Central memory CD8-positive, alpha-beta T cell (primary cell): ENCODE measurements at regions not wholly inside any gene's neighbourhood (a gene's known extent, or its start where the extent isn't known, plus 50 kb on each side); places are given as distances from the start of the nearest gene placed in this dataset.

Source experiments
- ATAC-seq: fragments of 150-1000 bp; cut with Tn5 transposase; replicated peaks from 2 replicates; pipeline ENCODE4 v1.10.0; 2022; ENCODE audit warnings: mild to moderate bottlenecking, moderate FRiP score, moderate number of reproducible peaks; ENCODE audit not compliant: poor library complexity, severe bottlenecking; ENCODE audit errors: extremely low read depth
- DNase-seq, 2 donors: peaks; one replicate each; pipeline ENCODE4 v3.0.0; 2021; ENCODE audit warnings: low spot score in 2 of 2
- H3K27ac Mint-ChIP-seq: one replicate; pipeline ENCODE4 v1.8.0; 2022; ENCODE audit warnings: low read depth, mild to moderate bottlenecking, moderate library complexity, mixed read lengths
- H3K27me3 Mint-ChIP-seq: one replicate; pipeline ENCODE4 v1.8.0; 2022; ENCODE audit warnings: mixed read lengths
- H3K36me3 Mint-ChIP-seq: one replicate; pipeline ENCODE4 v1.8.0; 2022; ENCODE audit warnings: mild to moderate bottlenecking, moderate library complexity, mixed read lengths; ENCODE audit not compliant: insufficient read depth
- H3K4me1 Mint-ChIP-seq: one replicate; pipeline ENCODE4 v1.8.0; 2022; ENCODE audit warnings: mixed read lengths
- H3K4me3 Mint-ChIP-seq: one replicate; pipeline ENCODE4 v1.8.0; 2022; ENCODE audit warnings: mild to moderate bottlenecking, moderate library complexity, mixed read lengths
- H3K9me3 Mint-ChIP-seq: one replicate; pipeline ENCODE4 v1.8.0; 2022; ENCODE audit warnings: mixed read lengths

DNA sequence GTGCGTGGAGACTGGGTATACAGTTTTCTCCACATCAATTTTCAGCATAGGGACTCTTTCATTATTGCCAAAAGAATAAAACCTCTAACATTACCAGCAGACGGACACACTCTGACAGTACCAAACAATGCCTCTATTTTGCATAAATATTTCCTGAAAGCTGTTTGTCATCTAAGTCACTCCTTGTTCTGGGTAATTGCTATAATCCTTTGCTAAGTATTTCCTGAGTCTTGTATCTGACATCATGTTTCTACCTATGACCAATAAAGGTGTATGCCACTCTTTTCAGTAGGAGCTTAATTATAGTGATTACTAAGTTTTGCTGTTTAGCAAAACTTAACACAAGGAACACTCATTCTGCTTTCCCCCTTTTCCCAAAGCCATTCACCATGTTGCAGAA, 886.5 kb downstream of the SLITRK6 start:
- no peaks in the 10 kb centered on the region for H3K9me3 Mint-ChIP-seq
- H3K27ac Mint-ChIP-seq, result no peak overlapping the region
- H3K4me3 Mint-ChIP-seq, result no peak overlapping the region
- ATAC-seq (no peak), DNase-seq (no peak)
- no peaks in the 10 kb centered on the region for H3K4me1 Mint-ChIP-seq
- H3K27me3 Mint-ChIP-seq, result no peaks in the 10 kb centered on the region
- no peaks in the 10 kb centered on the region for H3K36me3 Mint-ChIP-seq

DNA sequence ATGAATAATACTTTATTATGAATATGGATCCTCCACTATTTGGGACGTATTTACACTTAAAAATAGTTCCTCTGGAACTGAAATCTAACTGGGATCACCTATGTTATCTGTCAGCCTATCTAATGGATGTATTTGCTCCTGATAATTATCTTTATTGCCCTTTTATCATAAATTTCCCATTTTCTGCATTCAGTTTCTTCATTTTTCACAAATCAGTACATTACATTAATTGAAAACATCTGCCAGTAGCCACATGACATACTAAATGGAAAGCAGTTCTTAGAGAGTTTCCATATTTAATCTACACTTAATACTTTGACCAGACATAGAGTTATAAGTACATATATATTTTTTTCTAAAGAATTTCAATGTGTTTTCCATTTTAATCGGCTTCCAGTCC, 888.8 kb downstream of the SLITRK6 start:
- Mint-ChIP-seq H3K4me1 (no peaks in the 10 kb centered on the region), H3K27me3 (no peaks in the 10 kb centered on the region), H3K36me3 (no peaks in the 10 kb centered on the region), H3K9me3 (no peaks in the 10 kb centered on the region), H3K4me3 (no peak overlapping the region), H3K27ac (no peak overlapping the region)
- no peak for ATAC-seq
- DNase-seq, result no peak

DNA sequence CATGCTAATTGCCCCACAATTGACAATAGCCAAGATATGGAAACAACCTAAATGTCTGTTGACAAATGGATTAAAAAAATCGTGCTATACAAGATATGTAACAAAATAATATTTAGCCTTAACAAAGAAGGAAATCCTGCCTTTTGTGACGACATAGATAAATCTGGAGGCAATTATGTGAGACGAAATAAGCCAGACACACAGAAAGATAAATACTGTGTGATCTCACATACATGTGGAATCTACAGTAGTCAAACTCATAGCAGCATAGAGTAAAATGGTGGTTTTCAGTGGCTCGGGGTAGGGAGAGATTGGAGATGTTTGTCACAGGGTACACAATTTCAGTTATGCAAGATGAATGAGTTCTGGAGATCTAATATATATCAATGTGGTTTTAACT, 895.8 kb downstream of the SLITRK6 start:
- ATAC-seq, result no peak

DNA sequence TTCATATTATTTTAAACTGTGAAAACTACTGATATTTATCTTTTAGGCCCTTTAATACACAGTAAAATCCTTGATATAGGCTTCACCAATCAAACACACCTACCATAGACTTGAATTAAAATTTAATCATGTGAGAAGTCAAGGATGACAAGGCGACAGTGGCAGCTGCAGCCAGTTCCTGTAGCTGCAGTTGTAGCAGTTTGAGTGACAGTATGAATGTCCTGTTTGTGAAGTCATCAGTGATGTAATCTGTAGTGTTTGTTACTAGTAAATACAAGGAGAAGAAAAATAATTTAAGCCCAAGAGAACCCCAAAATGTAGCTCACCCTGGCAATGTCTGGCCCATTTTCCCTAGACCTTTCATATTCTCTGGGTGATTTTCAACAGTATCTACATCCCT, 897.0 kb downstream of the SLITRK6 start:
- Mint-ChIP-seq H3K36me3 (peaks cover 1% of the 10 kb centered on the region), H3K9me3 (no peaks in the 10 kb centered on the region), H3K4me3 (no peak overlapping the region), H3K27ac (no peak overlapping the region), H3K4me1 (no peaks in the 10 kb centered on the region), H3K27me3 (no peaks in the 10 kb centered on the region)
- no peak for DNase-seq
- ATAC-seq, result no peak

More for the DNA sequence above, 895.8 kb downstream of the SLITRK6 start:
- no peaks in the 10 kb centered on the region for H3K4me1 Mint-ChIP-seq
- no peaks in the 10 kb centered on the region for H3K27me3 Mint-ChIP-seq
- H3K27ac Mint-ChIP-seq, result no peak overlapping the region
- H3K36me3 Mint-ChIP-seq, result peaks cover 1% of the 10 kb centered on the region
- H3K4me3 Mint-ChIP-seq, result no peak overlapping the region
- no peak for DNase-seq
- H3K9me3 Mint-ChIP-seq, result no peaks in the 10 kb centered on the region

DNA sequence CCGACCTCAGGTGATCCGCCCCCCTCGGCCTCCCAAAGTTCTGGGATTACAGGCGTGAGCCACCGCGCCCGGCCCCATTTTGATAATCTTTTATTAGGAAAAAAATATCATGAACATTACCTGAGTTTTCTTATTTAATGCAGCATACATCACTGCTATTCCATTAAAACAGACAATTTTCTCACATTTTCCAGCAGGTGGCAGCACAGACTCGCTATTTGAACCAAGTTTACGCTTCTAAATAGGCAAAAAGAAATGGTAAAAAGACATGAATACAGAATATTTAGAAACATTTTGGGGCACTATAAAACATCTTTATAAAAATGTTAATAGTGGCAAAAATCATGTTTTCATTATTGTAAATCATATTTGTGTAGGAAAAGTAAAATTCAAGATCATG, 903.1 kb downstream of the SLITRK6 start:
- DNase-seq, result no peak
- Mint-ChIP-seq H3K36me3 (peaks cover 1% of the 10 kb centered on the region), H3K27ac (no peak overlapping the region), H3K4me3 (no peak overlapping the region), H3K4me1 (no peaks in the 10 kb centered on the region), H3K27me3 (no peaks in the 10 kb centered on the region), H3K9me3 (no peaks in the 10 kb centered on the region)
- no peak for ATAC-seq

DNA sequence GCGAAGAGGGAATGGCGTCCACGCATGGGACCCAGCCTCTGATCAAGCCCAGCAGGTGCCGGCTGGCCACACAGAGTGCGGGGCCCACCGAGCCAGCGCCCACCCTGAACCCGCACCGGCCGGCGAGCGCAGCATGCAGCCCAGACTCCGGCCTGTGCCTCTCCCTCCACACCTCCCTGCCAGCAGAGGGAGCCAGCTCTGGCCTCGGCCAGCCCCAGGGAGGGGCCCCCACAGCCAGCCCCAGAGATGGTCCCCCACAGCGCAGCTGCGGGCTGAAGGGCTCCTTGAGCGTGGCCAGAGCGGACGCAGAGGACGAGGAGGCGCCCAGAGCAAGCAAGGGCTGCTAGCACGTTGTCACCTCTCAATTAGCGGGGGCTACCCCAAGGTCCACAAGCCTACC, 904.5 kb downstream of the SLITRK6 start:
- H3K27me3 Mint-ChIP-seq, result no peaks in the 10 kb centered on the region
- H3K4me1 Mint-ChIP-seq, result no peaks in the 10 kb centered on the region
- H3K36me3 Mint-ChIP-seq, result peaks cover 1% of the 10 kb centered on the region
- H3K27ac Mint-ChIP-seq, result no peak overlapping the region
- no peaks in the 10 kb centered on the region for H3K9me3 Mint-ChIP-seq
- ATAC-seq (no peak), DNase-seq (no peak)
- H3K4me3 Mint-ChIP-seq, result no peak overlapping the region

DNA sequence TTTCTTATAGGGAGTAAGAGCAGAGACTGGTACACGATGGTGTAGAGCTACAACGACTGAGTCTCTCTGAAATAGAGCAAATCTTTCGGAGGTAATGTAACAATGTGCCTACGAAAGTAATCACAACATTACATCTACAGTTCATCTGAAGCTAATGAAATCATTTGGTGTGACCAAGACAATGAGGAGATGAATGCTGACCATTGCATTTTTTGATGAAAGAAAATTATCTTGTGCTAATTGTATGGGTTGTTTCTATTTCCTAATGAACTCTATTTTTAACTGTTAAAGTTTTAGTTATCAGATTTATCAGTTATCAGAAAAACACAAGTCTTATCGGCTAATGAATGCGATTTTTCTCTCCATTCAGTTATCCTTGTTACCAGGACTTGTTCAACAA, 913.4 kb downstream of the SLITRK6 start:
- ATAC-seq, result no peak
- no peak for DNase-seq
- H3K27me3 Mint-ChIP-seq, result no peaks in the 10 kb centered on the region
- H3K9me3 Mint-ChIP-seq, result no peaks in the 10 kb centered on the region
- H3K4me1 Mint-ChIP-seq, result no peaks in the 10 kb centered on the region
- H3K27ac Mint-ChIP-seq, result no peak overlapping the region
- no peaks in the 10 kb centered on the region for H3K36me3 Mint-ChIP-seq
- H3K4me3 Mint-ChIP-seq, result no peak overlapping the region

DNA sequence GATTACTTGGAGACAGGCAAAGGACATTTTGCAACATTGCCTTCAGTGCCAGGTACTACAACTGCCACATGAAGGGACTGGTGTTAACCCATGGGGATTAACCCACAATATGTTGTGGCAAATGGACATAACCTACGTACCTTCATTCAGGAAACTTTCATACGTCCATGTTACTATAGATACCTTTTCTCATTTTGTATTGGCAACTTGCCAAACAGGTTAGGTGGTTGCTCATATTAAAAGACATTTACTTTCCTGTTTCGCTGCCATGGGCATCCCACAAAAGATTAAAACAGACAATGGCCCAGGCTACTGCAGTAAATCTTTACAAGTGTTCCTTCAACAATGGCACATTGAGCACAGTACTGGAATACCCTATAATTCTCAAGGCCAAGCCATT, 925.3 kb downstream of the SLITRK6 start:
- no peaks in the 10 kb centered on the region for H3K36me3 Mint-ChIP-seq

DNA sequence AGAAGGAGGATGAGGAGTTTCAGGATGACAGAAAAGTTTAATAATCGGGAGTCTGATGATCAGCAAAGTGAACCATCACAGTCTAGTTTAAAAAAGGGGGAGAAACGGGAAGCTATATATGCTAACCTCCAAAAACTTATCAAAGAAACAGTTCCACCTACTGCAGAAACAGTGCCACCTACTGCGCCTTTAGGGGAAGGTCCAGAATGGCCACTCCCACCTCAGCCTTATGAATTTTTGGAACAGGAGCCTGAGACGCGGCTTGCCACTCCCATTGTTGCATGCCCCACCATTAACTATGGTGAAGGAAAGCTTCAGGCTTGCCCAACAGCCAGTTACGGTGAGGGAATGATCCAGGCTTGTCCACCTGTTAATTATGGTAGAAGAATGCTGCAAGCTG, 929.0 kb downstream of the SLITRK6 start:
- ATAC-seq (no peak), DNase-seq (no peak)
- Mint-ChIP-seq H3K27ac (no peak overlapping the region), H3K4me3 (no peak overlapping the region), H3K4me1 (no peaks in the 10 kb centered on the region), H3K9me3 (peaks cover 5% of the 10 kb centered on the region), H3K27me3 (no peaks in the 10 kb centered on the region), H3K36me3 (no peaks in the 10 kb centered on the region)

More for the DNA sequence above, 925.3 kb downstream of the SLITRK6 start:
- no peak for ATAC-seq
- Mint-ChIP-seq H3K27ac (no peak overlapping the region), H3K9me3 (peaks cover 11% of the 10 kb centered on the region), H3K27me3 (no peaks in the 10 kb centered on the region), H3K4me1 (no peaks in the 10 kb centered on the region), H3K4me3 (no peak overlapping the region)
- no peak for DNase-seq

DNA sequence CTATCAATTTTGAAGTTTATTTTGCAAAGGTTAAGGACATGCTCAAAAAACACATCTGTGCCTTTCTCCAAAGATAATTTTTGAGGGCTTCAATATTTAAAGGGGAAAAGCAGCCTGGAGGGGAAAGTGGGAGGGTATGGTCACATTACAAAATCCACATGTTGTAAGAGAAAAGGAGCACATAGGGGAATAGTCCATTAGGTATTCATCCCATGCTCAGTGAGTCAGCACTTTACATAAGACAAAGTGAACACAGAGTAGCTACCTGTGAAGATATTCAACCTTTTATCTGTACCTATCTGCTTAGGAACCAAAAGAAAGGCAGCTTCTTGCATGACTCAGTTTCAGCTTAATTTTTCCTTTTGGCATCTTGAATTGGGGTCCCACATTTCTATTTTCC, 932.0 kb downstream of the SLITRK6 start:
- Mint-ChIP-seq H3K27ac (no peak overlapping the region), H3K27me3 (no peaks in the 10 kb centered on the region), H3K9me3 (peaks cover 5% of the 10 kb centered on the region), H3K36me3 (no peaks in the 10 kb centered on the region), H3K4me3 (no peak overlapping the region), H3K4me1 (no peaks in the 10 kb centered on the region)
- ATAC-seq, result no peak
- no peak for DNase-seq

DNA sequence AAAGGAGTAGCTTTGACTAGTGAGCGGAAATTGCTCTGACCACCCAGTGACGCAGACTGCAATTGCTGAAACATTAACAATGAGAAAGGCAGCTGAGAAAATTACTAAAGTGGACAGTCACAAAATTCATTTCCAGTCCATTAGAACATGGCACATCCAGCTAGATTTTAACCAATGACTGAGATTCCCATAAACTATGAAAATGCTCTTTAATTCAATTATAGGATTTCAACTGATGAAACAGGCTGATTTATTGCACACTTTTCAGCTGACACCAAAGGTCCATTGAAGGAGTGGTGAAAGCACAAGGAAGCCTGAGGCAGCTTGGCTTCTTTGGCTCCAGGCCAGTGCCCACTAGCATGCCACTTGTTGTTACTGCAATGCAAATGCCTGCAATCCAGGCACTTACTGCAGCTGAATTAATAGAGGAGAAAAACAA, 933.4 kb downstream of the SLITRK6 start:
- H3K4me3 Mint-ChIP-seq, result no peak overlapping the region
- no peaks in the 10 kb centered on the region for H3K27me3 Mint-ChIP-seq
- no peak for ATAC-seq
- no peak overlapping the region for H3K27ac Mint-ChIP-seq
- H3K9me3 Mint-ChIP-seq, result no peaks in the 10 kb centered on the region
- H3K36me3 Mint-ChIP-seq, result no peaks in the 10 kb centered on the region
- DNase-seq, result no peak
- H3K4me1 Mint-ChIP-seq, result no peaks in the 10 kb centered on the region

DNA sequence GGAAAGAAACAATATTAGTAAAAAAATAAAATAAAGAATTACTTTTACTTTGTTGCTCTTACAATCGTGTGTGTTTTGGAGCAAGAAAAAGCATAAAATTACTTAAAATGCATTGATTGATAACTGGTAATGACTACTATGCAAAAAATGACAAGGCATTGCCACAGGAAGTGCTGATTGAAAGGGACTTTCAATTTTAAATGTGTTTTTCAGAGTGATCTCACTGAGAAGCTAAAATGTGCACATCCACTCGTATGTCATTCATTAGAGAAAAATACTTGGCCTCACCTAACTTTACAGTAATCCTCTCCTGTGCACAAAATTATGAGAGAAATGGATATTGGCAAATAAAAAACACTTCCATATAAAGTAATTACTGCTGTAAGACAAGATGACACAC, 934.9 kb downstream of the SLITRK6 start:
- H3K27me3 Mint-ChIP-seq, result no peaks in the 10 kb centered on the region
- no peak for DNase-seq
- H3K4me3 Mint-ChIP-seq, result no peak overlapping the region
- ATAC-seq, result no peak
- H3K36me3 Mint-ChIP-seq, result no peaks in the 10 kb centered on the region
- H3K4me1 Mint-ChIP-seq, result no peaks in the 10 kb centered on the region
- H3K9me3 Mint-ChIP-seq, result no peaks in the 10 kb centered on the region
- H3K27ac Mint-ChIP-seq, result no peak overlapping the region

DNA sequence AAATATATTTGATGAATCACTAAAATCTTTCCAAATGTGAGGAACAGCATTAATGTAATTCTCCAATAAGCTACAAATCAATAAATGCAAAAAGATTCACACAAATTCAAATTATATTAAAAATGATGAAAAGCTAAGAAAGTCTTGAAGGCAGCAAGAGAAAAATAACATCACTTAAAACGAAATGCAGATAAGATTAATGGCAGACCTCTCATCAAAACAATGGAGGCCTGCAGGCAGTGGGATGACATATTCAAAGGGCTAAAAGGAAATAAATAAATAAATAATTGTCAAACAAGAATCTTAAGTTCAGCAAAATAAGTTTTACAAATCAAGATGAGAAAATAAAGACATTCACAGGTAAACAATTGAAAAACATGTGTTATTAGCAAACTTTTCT, 952.1 kb downstream of the SLITRK6 start:
- Mint-ChIP-seq H3K27me3 (no peaks in the 10 kb centered on the region), H3K4me1 (no peaks in the 10 kb centered on the region), H3K9me3 (peaks cover 19% of the 10 kb centered on the region), H3K27ac (no peak overlapping the region), H3K4me3 (no peak overlapping the region), H3K36me3 (no peaks in the 10 kb centered on the region)
- DNase-seq (no peak), ATAC-seq (no peak)
